Pancreas (tissue), 10 donors: ENCODE measurements at regions not wholly inside any gene's neighbourhood (a gene's known extent, or its start where the extent isn't known, plus 50 kb on each side); places are given as distances from the start of the nearest gene placed in this dataset.
"Not testable (repeated sequence)": the region's sequence is repeated elsewhere in the genome, so short reads cannot be mapped to it uniquely, and the experiment has no call there.

Source experiments
- ATAC-seq, 4 donors: fragments of 200-7000 bp; cut with Tn5 transposase; one replicate each; pipeline versions ENCODE4 v1.8.0 to v1.9.1; 2020; ENCODE audit warnings: mild to moderate bottlenecking in 4 of 4, moderate library complexity in 4 of 4
- DNase-seq, 6 donors: peaks; one replicate each; pipeline ENCODE4 v3.0.0-alpha.2; 2020
- FAIRE-seq: peaks from 2 replicates; lab custom pipeline; 2012; peaks lifted over from hg19 to GRCh38; lab: Jason Lieb, UNC
- H3K27ac ChIP-seq, 4 donors: fragments of 200-600 bp; sonication (generic); 1 replicate in 3 of 4; 2 replicates in 1 of 4; pipeline versions ENCODE4 v1.5.0 to v1.8.0; 2020
- H3K27me3 ChIP-seq, 4 donors: fragments of 200-600 bp; one replicate each; pipeline ENCODE4 v1.8.0; 2021
- H3K36me3 ChIP-seq, 3 donors: fragments of 200-600 bp; sonication (generic) in 1 of 3; one replicate each; pipeline versions ENCODE4 v1.5.0 to v1.8.0; 2020 to 2021
- H3K4me1 ChIP-seq, 3 donors: fragments of 200-600 bp; one replicate each; pipeline ENCODE4 v1.8.0; 2021
- H3K4me3 ChIP-seq, 4 donors: fragments of 200-600 bp; sonication (generic) in 2 of 4; one replicate each; pipeline versions ENCODE4 v1.5.0 to v1.8.0; 2020 to 2021
- H3K9me3 ChIP-seq, 4 donors: fragments of 200-600 bp; one replicate each; pipeline ENCODE4 v1.8.0; 2021
- CTCF ChIP-seq, 4 donors: fragments of 200-600 bp; sonication (generic) in 3 of 4; IDR thresholded peaks; one replicate each; pipeline versions ENCODE4 v1.5.0 to v1.8.0; 2021; ENCODE audit warnings: antibody characterized with exemption in 4 of 4
- WGBS, 2 donors: extraction: QIAGEN DNeasy Blood & Tissue Kit; methylation state at CpG; one replicate each; pipeline ENCODE4 v1.1.7; 2013; 5-methylcytosine and 5-hydroxymethylcytosine counted together
- intact Hi-C, 3 donors: fragments of 100-400 bp; cut with DNase I; formaldehyde crosslinking; loops; one replicate each; pipeline versions ENCODE4 v1.11.1 to v1.14.2; 2022
- donor health status: healthy with polysubstance abuse.
- donor health status: DM: no; HTN: no; CAD: no; lungs with moderate emphysema.
- donor health status: DM: no; HTN: no; CAD: no.
- donor health status: control.
- donor health status: control.
- donor health status: Bipolar disorder and iron deficiency.
- donor health status: DM: yes; HTN: yes; CAD: no.
- donor health status: DM: no; HTN: no; CAD: no.
- donor health status: DM: no; HTN: no; CAD: no.
- donor health status: DM: yes; HTN: yes; CAD: no.

DNA sequence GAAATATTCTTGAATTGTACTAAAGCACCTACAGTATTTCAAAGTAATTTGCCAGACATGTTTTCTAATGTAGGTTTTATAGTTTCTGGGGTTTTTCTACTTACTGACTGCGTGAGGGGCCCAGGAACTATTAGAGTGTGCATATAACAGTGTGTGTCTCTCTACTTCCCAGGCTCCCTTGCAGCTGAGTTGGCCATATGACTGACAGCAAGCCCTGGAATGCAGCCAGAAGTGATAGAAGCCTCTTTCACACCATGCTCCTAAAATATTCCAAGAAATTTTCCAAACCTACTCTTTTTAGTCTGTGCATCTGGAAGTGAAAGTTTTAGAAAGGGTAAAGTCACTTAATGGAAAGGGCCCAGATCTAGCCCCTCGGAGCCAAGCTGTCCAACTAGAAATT is 96.7 kb upstream of the SLC7A11 start:
- TF ChIP-seq CTCF (IDR thresholded peaks at IDR 0.05), result no peak
- ATAC-seq (no peak), DNase-seq (no peak), FAIRE-seq (no peak)
- no peaks in the 10 kb centered on the region for H3K36me3 ChIP-seq
- WGBS, 2 donors, result 97 to 99% methylated on average over 2 of the region's 2 CpGs
- peaks cover 0 to 13% (median 5%) of the 10 kb centered on the region in 3 donors for H3K4me1 ChIP-seq
- no peaks in the 10 kb centered on the region for H3K9me3 ChIP-seq
- H3K4me3 ChIP-seq, result no peak overlapping the region
- no peaks in the 10 kb centered on the region for H3K27me3 ChIP-seq
- intact Hi-C loops, result no loop called here
- no peak overlapping the region for H3K27ac ChIP-seq

DNA sequence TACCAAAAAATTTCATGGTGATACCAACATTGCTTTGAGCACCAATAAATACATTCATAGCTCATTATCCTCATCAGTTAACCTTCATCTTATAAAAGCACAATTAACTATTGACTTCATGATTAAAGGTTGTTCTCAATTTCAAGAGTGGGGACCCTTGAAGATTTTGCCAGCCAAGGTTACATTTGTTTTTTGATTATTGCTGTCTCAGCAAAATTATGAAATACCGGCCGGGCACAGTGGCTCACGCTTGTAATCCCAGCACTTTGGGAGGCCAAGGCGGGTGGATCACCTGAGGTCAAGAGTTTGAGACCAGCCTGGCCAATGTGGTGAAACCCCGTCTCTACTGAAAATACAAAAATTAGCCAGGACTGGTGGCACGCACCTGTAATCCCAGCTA is 96.1 kb upstream of the SLC7A11 start:
- H3K27ac ChIP-seq, FAIRE-seq, H3K9me3 ChIP-seq, H3K4me3 ChIP-seq, ATAC-seq, DNase-seq, intact Hi-C loops, H3K36me3 ChIP-seq, H3K27me3 ChIP-seq: not testable (repeated sequence)
- peaks cover 0 to 14% (median 5%) of the 10 kb centered on the region in 3 donors for H3K4me1 ChIP-seq
- WGBS, 2 donors, result 95 to 98% methylated on average over 5 to 6 of the region's 6 CpGs

- peak overlapping the region; percentile 53 to 77 (median 68) for H3K27ac ChIP-seq
- peak in 3 of 6 donors; percentile 49 to 68 (median 64) for DNase-seq
- H3K27me3 ChIP-seq, result no peaks in the 10 kb centered on the region
- peak; percentile 95 to 97 (median 95) for ATAC-seq
- H3K36me3 ChIP-seq, result no peaks in the 10 kb centered on the region
- peak overlapping the region in 1 of 4 donors; percentile 19 for H3K4me3 ChIP-seq
- no peaks in the 10 kb centered on the region for H3K9me3 ChIP-seq
- peaks cover 0 to 14% (median 5%) of the 10 kb centered on the region in 3 donors for H3K4me1 ChIP-seq
- 24 to 31% methylated on average over 9 of the region's 9 CpGs for WGBS, 2 donors
- intact Hi-C loops, result no loop called here
- peak; percentile 54 for FAIRE-seq
- TF ChIP-seq CTCF (IDR thresholded peaks at IDR 0.05), result no peak
Measured at GRCh38 chr4:138334346-138335016, 92.3 kb upstream of the SLC7A11 start.

DNA sequence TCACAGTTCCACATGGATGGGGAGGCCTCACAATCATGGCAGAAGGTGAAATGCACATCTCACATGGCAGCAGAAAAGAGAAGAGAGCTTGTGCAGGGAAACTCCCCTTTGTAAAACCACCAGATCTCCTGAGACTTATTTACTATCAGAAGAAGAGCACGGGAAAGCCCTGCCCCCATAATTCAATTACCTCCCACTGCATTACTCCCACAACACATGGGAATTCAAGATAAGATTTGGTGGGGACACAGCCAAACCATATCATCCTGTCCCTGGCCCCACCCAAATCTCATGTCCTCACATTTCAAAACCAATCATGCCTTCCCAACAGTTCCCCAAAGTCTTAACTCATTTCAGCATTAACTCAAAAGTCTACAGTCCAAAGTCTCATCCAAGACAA is 90.3 kb upstream of the SLC7A11 start:
- H3K9me3 ChIP-seq, DNase-seq, H3K27ac ChIP-seq, H3K36me3 ChIP-seq, ATAC-seq, intact Hi-C loops, H3K27me3 ChIP-seq, FAIRE-seq, H3K4me3 ChIP-seq: not testable (repeated sequence)
- WGBS, 2 donors, result 87 to 89% methylated on average over 1 of the region's 1 CpG
- peaks cover 0 to 14% (median 5%) of the 10 kb centered on the region in 3 donors for H3K4me1 ChIP-seq

DNA sequence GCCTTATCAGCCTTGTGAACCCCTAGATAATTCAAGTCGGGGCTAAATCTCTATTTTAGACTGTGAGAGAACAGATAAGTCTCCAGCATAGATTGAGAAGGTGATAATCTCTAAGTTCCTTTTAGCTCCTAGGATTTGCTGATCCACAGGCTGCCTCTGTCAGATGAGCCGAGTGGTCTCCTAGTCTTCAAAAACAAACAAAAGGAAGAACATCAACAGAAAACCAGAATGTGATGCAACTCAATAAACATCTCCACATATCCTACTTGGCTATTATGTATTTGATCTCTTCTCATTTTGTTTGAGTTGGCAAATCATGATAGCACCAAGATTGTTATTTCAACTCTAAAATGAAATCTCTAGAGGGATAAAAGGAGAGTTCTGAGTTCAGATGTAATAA is 88.4 kb upstream of the SLC7A11 start:
- H3K4me1 ChIP-seq, result peaks cover 0 to 11% (median 5%) of the 10 kb centered on the region in 3 donors
- no peaks in the 10 kb centered on the region for H3K27me3 ChIP-seq
- FAIRE-seq (no peak), DNase-seq (no peak), ATAC-seq (no peak)
- no peak for TF ChIP-seq CTCF (IDR thresholded peaks at IDR 0.05)
- no peaks in the 10 kb centered on the region for H3K9me3 ChIP-seq
- intact Hi-C loops, result no loop called here
- no peak overlapping the region for H3K4me3 ChIP-seq
- no peak overlapping the region for H3K27ac ChIP-seq
- H3K36me3 ChIP-seq, result no peaks in the 10 kb centered on the region
- 47 to 57% methylated on average over 2 of the region's 2 CpGs for WGBS, 2 donors

- H3K4me3 ChIP-seq, result no peak overlapping the region
- H3K27me3 ChIP-seq, result no peaks in the 10 kb centered on the region
- no peak for FAIRE-seq
- no peak for ATAC-seq
- no peaks in the 10 kb centered on the region for H3K9me3 ChIP-seq
- WGBS, 2 donors, result 82 to 83% methylated on average over 6 of the region's 6 CpGs
- no peak for DNase-seq
- TF ChIP-seq CTCF (IDR thresholded peaks at IDR 0.05), result no peak
- H3K27ac ChIP-seq, result no peak overlapping the region
- no peaks in the 10 kb centered on the region for H3K36me3 ChIP-seq
- H3K4me1 ChIP-seq, result peaks cover 0 to 6% (median 0%) of the 10 kb centered on the region in 3 donors
- intact Hi-C loops, result no loop called here
Measured at GRCh38 chr4:138329506-138330070, 87.4 kb upstream of the SLC7A11 start.
